ENCODE measurements at regions not wholly inside any gene's neighbourhood (a gene's known extent, or its start where the extent isn't known, plus 50 kb on each side); places are given as distances from the start of the nearest gene placed in this dataset.
"Not testable (repeated sequence)": the region's sequence is repeated elsewhere in the genome, so short reads cannot be mapped to it uniquely, and the experiment has no call there.

GRCh38 chr15:36438499-36438898 lies 140.9 kb upstream of the CDIN1 start:
- DNase-seq (no peak), ATAC-seq (no peak)
- H3K27ac ChIP-seq (ENCODE audit: low read length): no peak overlapping the region
- no peak overlapping the region for H3K4me3 ChIP-seq (ENCODE audit: low read length)
- H3K27me3 ChIP-seq (ENCODE audit: control insufficient read depth, insufficient read depth): no peaks in the 10 kb centered on the region
- 76% methylated on average over 3 of the region's 3 CpGs for WGBS
- H3K9me3 ChIP-seq (ENCODE audit: control insufficient read depth, low read length): no peaks in the 10 kb centered on the region
- intact Hi-C loops (cut with DNase I): no loop called here
- no peaks in the 10 kb centered on the region for H3K4me1 ChIP-seq (ENCODE audit: control insufficient read depth, insufficient read depth, low read length)

GRCh38 chr15:36447373-36447772 lies 132.1 kb upstream of the CDIN1 start:
- intact Hi-C loops (cut with DNase I): no loop called here
- no peak overlapping the region for H3K27ac ChIP-seq (ENCODE audit: low read length)
- no peak overlapping the region for H3K4me3 ChIP-seq (ENCODE audit: low read length)
- H3K9me3 ChIP-seq (ENCODE audit: control insufficient read depth, low read length): no peaks in the 10 kb centered on the region
- 94% methylated on average over 2 of the region's 2 CpGs for WGBS
- ATAC-seq: no peak
- no peak for DNase-seq
- no peaks in the 10 kb centered on the region for H3K4me1 ChIP-seq (ENCODE audit: control insufficient read depth, insufficient read depth, low read length)
- no peaks in the 10 kb centered on the region for H3K27me3 ChIP-seq (ENCODE audit: control insufficient read depth, insufficient read depth)

GRCh38 chr15:36448418-36448817 lies 131.0 kb upstream of the CDIN1 start:
- intact Hi-C loops (cut with DNase I): no loop called here
- Histone ChIP-seq H3K9me3 (ENCODE audit: control insufficient read depth, low read length) (no peaks in the 10 kb centered on the region), H3K27ac (ENCODE audit: low read length) (no peak overlapping the region), H3K27me3 (ENCODE audit: control insufficient read depth, insufficient read depth) (no peaks in the 10 kb centered on the region), H3K4me3 (ENCODE audit: low read length) (no peak overlapping the region), H3K4me1 (ENCODE audit: control insufficient read depth, insufficient read depth, low read length) (no peaks in the 10 kb centered on the region)
- no peak for DNase-seq
- no peak for ATAC-seq

GRCh38 chr15:36449084-36449661 lies 130.3 kb upstream of the CDIN1 start:
- no peaks in the 10 kb centered on the region for H3K4me1 ChIP-seq (ENCODE audit: control insufficient read depth, insufficient read depth, low read length)
- no peak for DNase-seq
- intact Hi-C loops (cut with DNase I): no loop called here
- no peak overlapping the region for H3K4me3 ChIP-seq (ENCODE audit: low read length)
- ATAC-seq: peak in 1 of 2 donors; percentile 73
- WGBS: 39% methylated on average over 5 of the region's 5 CpGs
- no peaks in the 10 kb centered on the region for H3K9me3 ChIP-seq (ENCODE audit: control insufficient read depth, low read length)
- no peak overlapping the region for H3K27ac ChIP-seq (ENCODE audit: low read length)
- no peaks in the 10 kb centered on the region for H3K27me3 ChIP-seq (ENCODE audit: control insufficient read depth, insufficient read depth)

- 79% methylated on average over 3 of the region's 3 CpGs for WGBS
- H3K4me1 ChIP-seq (ENCODE audit: control insufficient read depth, insufficient read depth, low read length): no peaks in the 10 kb centered on the region
- ATAC-seq (no peak), DNase-seq (no peak)
- H3K27ac ChIP-seq (ENCODE audit: low read length): no peak overlapping the region
- no peaks in the 10 kb centered on the region for H3K27me3 ChIP-seq (ENCODE audit: control insufficient read depth, insufficient read depth)
- intact Hi-C loops (cut with DNase I): no loop called here
- H3K4me3 ChIP-seq (ENCODE audit: low read length): no peak overlapping the region
- H3K9me3 ChIP-seq (ENCODE audit: control insufficient read depth, low read length): no peaks in the 10 kb centered on the region
These were observed 129.7 kb upstream of the CDIN1 start for GRCh38 chr15:36449662-36450145.

- ATAC-seq; DNase-seq; H3K27ac ChIP-seq (ENCODE audit: low read length); H3K4me3 ChIP-seq (ENCODE audit: low read length); H3K27me3 ChIP-seq (ENCODE audit: control insufficient read depth, insufficient read depth); H3K4me1 ChIP-seq (ENCODE audit: control insufficient read depth, insufficient read depth, low read length); H3K9me3 ChIP-seq (ENCODE audit: control insufficient read depth, low read length); intact Hi-C loops (cut with DNase I): not testable (repeated sequence)
- WGBS: 90% methylated on average over 4 of the region's 4 CpGs
These were observed 125.2 kb upstream of the CDIN1 start for GRCh38 chr15:36454244-36454643.

- no peaks in the 10 kb centered on the region for H3K9me3 ChIP-seq (ENCODE audit: control insufficient read depth, low read length)
- ATAC-seq: no peak
- WGBS: 52% methylated on average over 5 of the region's 5 CpGs
- no peak for DNase-seq
- no peaks in the 10 kb centered on the region for H3K27me3 ChIP-seq (ENCODE audit: control insufficient read depth, insufficient read depth)
- intact Hi-C loops (cut with DNase I): no loop called here
- H3K27ac ChIP-seq (ENCODE audit: low read length): no peak overlapping the region
- no peaks in the 10 kb centered on the region for H3K4me1 ChIP-seq (ENCODE audit: control insufficient read depth, insufficient read depth, low read length)
- no peak overlapping the region for H3K4me3 ChIP-seq (ENCODE audit: low read length)
These were observed 121.0 kb upstream of the CDIN1 start for GRCh38 chr15:36458411-36458810.

GRCh38 chr15:36465304-36465703 lies 114.1 kb upstream of the CDIN1 start:
- no peaks in the 10 kb centered on the region for H3K27me3 ChIP-seq (ENCODE audit: control insufficient read depth, insufficient read depth)
- no peak overlapping the region for H3K27ac ChIP-seq (ENCODE audit: low read length)
- H3K9me3 ChIP-seq (ENCODE audit: control insufficient read depth, low read length): no peaks in the 10 kb centered on the region
- intact Hi-C loops (cut with DNase I): no loop called here
- no peak overlapping the region for H3K4me3 ChIP-seq (ENCODE audit: low read length)
- H3K4me1 ChIP-seq (ENCODE audit: control insufficient read depth, insufficient read depth, low read length): no peaks in the 10 kb centered on the region
- ATAC-seq (no peak), DNase-seq (no peak)
- WGBS: 86% methylated on average over 1 of the region's 1 CpG

- H3K9me3 ChIP-seq (ENCODE audit: control insufficient read depth, low read length): no peaks in the 10 kb centered on the region
- H3K4me1 ChIP-seq (ENCODE audit: control insufficient read depth, insufficient read depth, low read length): no peaks in the 10 kb centered on the region
- ATAC-seq: peak in 1 of 2 donors; percentile 29
- H3K4me3 ChIP-seq (ENCODE audit: low read length): no peak overlapping the region
- WGBS: 58% methylated on average over 5 of the region's 5 CpGs
- DNase-seq: peak in 2 of 3 donors; percentile 28 to 54
- no peak overlapping the region for H3K27ac ChIP-seq (ENCODE audit: low read length)
- no peaks in the 10 kb centered on the region for H3K27me3 ChIP-seq (ENCODE audit: control insufficient read depth, insufficient read depth)
- intact Hi-C loops (cut with DNase I): no loop called here
These were observed 110.7 kb upstream of the CDIN1 start for GRCh38 chr15:36468746-36469145.

- WGBS: 55% methylated on average over 7 of the region's 7 CpGs
- H3K4me3 ChIP-seq (ENCODE audit: low read length): no peak overlapping the region
- no peaks in the 10 kb centered on the region for H3K9me3 ChIP-seq (ENCODE audit: control insufficient read depth, low read length)
- no peaks in the 10 kb centered on the region for H3K4me1 ChIP-seq (ENCODE audit: control insufficient read depth, insufficient read depth, low read length)
- ATAC-seq (no peak), DNase-seq (no peak)
- intact Hi-C loops (cut with DNase I): no loop called here
- H3K27ac ChIP-seq (ENCODE audit: low read length): no peak overlapping the region
- no peaks in the 10 kb centered on the region for H3K27me3 ChIP-seq (ENCODE audit: control insufficient read depth, insufficient read depth)
These were observed 110.0 kb upstream of the CDIN1 start for GRCh38 chr15:36469311-36469966.

- WGBS: 76% methylated on average over 3 of the region's 3 CpGs
- Histone ChIP-seq H3K4me1 (ENCODE audit: control insufficient read depth, insufficient read depth, low read length) (no peaks in the 10 kb centered on the region), H3K27me3 (ENCODE audit: control insufficient read depth, insufficient read depth) (no peaks in the 10 kb centered on the region), H3K9me3 (ENCODE audit: control insufficient read depth, low read length) (no peaks in the 10 kb centered on the region), H3K4me3 (ENCODE audit: low read length) (no peak overlapping the region), H3K27ac (ENCODE audit: low read length) (no peak overlapping the region)
- DNase-seq: no peak
- ATAC-seq: no peak
- intact Hi-C loops (cut with DNase I): no loop called here
These were observed 106.8 kb upstream of the CDIN1 start for GRCh38 chr15:36472672-36473071.

GRCh38 chr15:36478561-36478960 lies 100.9 kb upstream of the CDIN1 start:
- no peak overlapping the region for H3K4me3 ChIP-seq (ENCODE audit: low read length)
- intact Hi-C loops (cut with DNase I): no loop called here
- WGBS: 64% methylated on average over 2 of the region's 2 CpGs
- no peaks in the 10 kb centered on the region for H3K4me1 ChIP-seq (ENCODE audit: control insufficient read depth, insufficient read depth, low read length)
- DNase-seq: no peak
- no peak for ATAC-seq
- H3K27me3 ChIP-seq (ENCODE audit: control insufficient read depth, insufficient read depth): no peaks in the 10 kb centered on the region
- no peaks in the 10 kb centered on the region for H3K9me3 ChIP-seq (ENCODE audit: control insufficient read depth, low read length)
- H3K27ac ChIP-seq (ENCODE audit: low read length): no peak overlapping the region

Data from right cardiac atrium (tissue), 5 donors.